ENCODE measurements at regions not wholly inside any gene's neighbourhood (a gene's known extent, or its start where the extent isn't known, plus 50 kb on each side); places are given as distances from the start of the nearest gene placed in this dataset.

- DNase-seq: no peak
These were observed 56.8 kb downstream of the IZUMO3 start for GRCh38 chr9:24488896-24489295.

GRCh38 chr9:24487946-24488345 lies 57.8 kb downstream of the IZUMO3 start:
- no peak for DNase-seq

- no peak for DNase-seq
These were observed 58.3 kb downstream of the IZUMO3 start for GRCh38 chr9:24487250-24487861.

GRCh38 chr9:24479361-24480059 lies 66.2 kb downstream of the IZUMO3 start:
- no peak for DNase-seq

- DNase-seq: no peak
These were observed 81.3 kb downstream of the IZUMO3 start for GRCh38 chr9:24464319-24464951.

- DNase-seq: no peak
These were observed 82.7 kb downstream of the IZUMO3 start for GRCh38 chr9:24462951-24463350.

GRCh38 chr9:24460781-24461180 lies 84.9 kb downstream of the IZUMO3 start:
- no peak for DNase-seq

- no peak for DNase-seq
These were observed 85.7 kb downstream of the IZUMO3 start for GRCh38 chr9:24459953-24460352.

GRCh38 chr9:24451346-24451745 lies 94.4 kb downstream of the IZUMO3 start:
- no peak for DNase-seq

- DNase-seq: no peak
These were observed 95.7 kb downstream of the IZUMO3 start for GRCh38 chr9:24449976-24450375.

- DNase-seq: no peak
These were observed 106.2 kb downstream of the IZUMO3 start for GRCh38 chr9:24439456-24439855.

- DNase-seq: no peak
These were observed 106.8 kb downstream of the IZUMO3 start for GRCh38 chr9:24438876-24439275.

- DNase-seq: no peak
These were observed 108.9 kb downstream of the IZUMO3 start for GRCh38 chr9:24436761-24437160.

GRCh38 chr9:24434183-24434582 lies 111.5 kb downstream of the IZUMO3 start:
- no peak for DNase-seq

GRCh38 chr9:24416136-24416535 lies 129.6 kb downstream of the IZUMO3 start:
- DNase-seq: no peak

GRCh38 chr9:24413651-24414050 lies 132.0 kb downstream of the IZUMO3 start:
- DNase-seq: no peak

GRCh38 chr9:24398466-24398865 lies 147.2 kb downstream of the IZUMO3 start:
- DNase-seq: no peak

GRCh38 chr9:24391095-24391494 lies 154.6 kb downstream of the IZUMO3 start:
- DNase-seq: no peak

- no peak for DNase-seq
These were observed 160.6 kb downstream of the IZUMO3 start for GRCh38 chr9:24385077-24385476.

GRCh38 chr9:24382566-24382965 lies 163.1 kb downstream of the IZUMO3 start:
- no peak for DNase-seq

GRCh38 chr9:24381205-24381604 lies 164.5 kb downstream of the IZUMO3 start:
- no peak for DNase-seq

GRCh38 chr9:24359046-24359445 lies 186.7 kb downstream of the IZUMO3 start:
- DNase-seq: no peak

- DNase-seq: no peak
These were observed 193.7 kb downstream of the IZUMO3 start for GRCh38 chr9:24351973-24352372.

- no peak for DNase-seq
These were observed 194.4 kb downstream of the IZUMO3 start for GRCh38 chr9:24351258-24351657.

Measured in inflammatory macrophage treated with lipopolysaccharide for 1 hour (primary cell).